Loucy (cell line): ENCODE measurements at regions not wholly inside any gene's neighbourhood (a gene's known extent, or its start where the extent isn't known, plus 50 kb on each side); places are given as distances from the start of the nearest gene placed in this dataset.

Experiments
- H2AFZ ChIP-seq: fragments of 200-600 bp; sonication (generic); 2 replicates; pipeline ENCODE4 v1.6.0; 2016; ENCODE audit warnings: antibody characterized with exemption, mild to moderate bottlenecking, low read length, moderate library complexity
- H3F3A ChIP-seq: fragments of 200-600 bp; 2 replicates; pipeline ENCODE4 v1.6.0; 2016; ENCODE audit warnings: antibody characterized with exemption, low read depth, mild to moderate bottlenecking
- H3K27me3 ChIP-seq: fragments of 200-600 bp; sonication (generic); 2 replicates; pipeline ENCODE4 v1.6.1; 2014; ENCODE audit warnings: low read length, mild to moderate bottlenecking; ENCODE audit not compliant: insufficient read depth, poor library complexity, severe bottlenecking
- H3K36me3 ChIP-seq: fragments of 200-600 bp; sonication (generic); 2 replicates; pipeline ENCODE4 v1.6.1; 2016; ENCODE audit warnings: low read length; ENCODE audit not compliant: insufficient read depth
- H3K4me1 ChIP-seq: fragments of 200-600 bp; sonication (generic); 2 replicates; pipeline ENCODE4 v1.5.1; 2014; ENCODE audit warnings: low read length, mild to moderate bottlenecking; ENCODE audit not compliant: insufficient read depth, poor library complexity, severe bottlenecking
- H3K4me2 ChIP-seq: fragments of 200-600 bp; sonication (generic); 2 replicates; pipeline ENCODE4 v1.6.0; 2014; ENCODE audit warnings: antibody characterized with exemption, low read length, low read depth, mild to moderate bottlenecking; ENCODE audit not compliant: poor library complexity, severe bottlenecking
- H3K4me3 ChIP-seq: fragments of 200-600 bp; sonication (generic); 2 replicates; pipeline ENCODE4 v1.5.1; 2014; ENCODE audit warnings: low read length, mild to moderate bottlenecking, mixed read lengths; ENCODE audit not compliant: poor library complexity, severe bottlenecking
- H3K79me2 ChIP-seq: fragments of 200-600 bp; sonication (generic); 2 replicates; pipeline ENCODE4 v1.6.1; 2014; ENCODE audit warnings: low read length; ENCODE audit not compliant: insufficient read depth
- H3K9ac ChIP-seq: fragments of 200-600 bp; sonication (generic); 2 replicates; pipeline ENCODE4 v1.6.0; 2014; ENCODE audit warnings: mild to moderate bottlenecking, low read depth, low read length, moderate library complexity; ENCODE audit not compliant: poor library complexity, severe bottlenecking
- H3K9me2 ChIP-seq: fragments of 200-600 bp; sonication (generic); replicated peaks from 2 replicates; pipeline ENCODE4 v1.6.1; 2016; ENCODE audit warnings: low read depth, low read length, mixed read lengths
- H3K9me3 ChIP-seq: fragments of 200-600 bp; sonication (generic); 2 replicates; pipeline ENCODE4 v1.6.1; 2014; ENCODE audit warnings: mild to moderate bottlenecking, antibody characterized with exemption, low read length, low read depth; ENCODE audit not compliant: insufficient read depth
- H4K20me1 ChIP-seq: fragments of 200-600 bp; sonication (generic); 2 replicates; pipeline ENCODE4 v1.6.0; 2014; ENCODE audit warnings: antibody characterized with exemption, low read length, mild to moderate bottlenecking; ENCODE audit not compliant: insufficient read depth, poor library complexity, severe bottlenecking
- CTCF ChIP-seq: fragments of 200-600 bp; sonication (generic); conservative IDR thresholded peaks from 2 replicates; pipeline ENCODE4 v1.5.1; 2014; ENCODE audit warnings: mild to moderate bottlenecking, antibody characterized with exemption, low read length
- EZH2phosphoT487 ChIP-seq: fragments of 200-600 bp; IDR thresholded peaks from 2 replicates; pipeline ENCODE4 v1.6.1; 2018; ENCODE audit warnings: antibody characterized with exemption, mild to moderate bottlenecking, moderate library complexity, borderline replicate concordance

- Histone ChIP-seq H3K9me3 (0 out of 2 replicates have a peak, but pooled peaks cover 3% of the 10 kb centered on the region), H3K4me2 (no peak overlapping the region), H2AFZ (no peak overlapping the region), H3F3A (no peaks in the 10 kb centered on the region), H3K4me1 (no peaks in the 10 kb centered on the region), H3K79me2 (no peaks in the 10 kb centered on the region), H3K9me2 (no peaks in the 10 kb centered on the region), H3K27me3 (no peaks in the 10 kb centered on the region), H3K9ac (no peak overlapping the region), H3K4me3 (no peak overlapping the region), H3K36me3 (no peaks in the 10 kb centered on the region), H4K20me1 (no peaks in the 10 kb centered on the region)
- TF ChIP-seq EZH2phosphoT487, result no peak
- TF ChIP-seq CTCF, result no peak
These were observed 1040.7 kb upstream of the ADGRB3 start for GRCh38 chr6:67594366-67594765.

GRCh38 chr6:67593247-67593646 lies 1041.8 kb upstream of the ADGRB3 start:
- Histone ChIP-seq H3K4me2 (no peak overlapping the region), H3K27me3 (no peaks in the 10 kb centered on the region), H3K4me3 (no peak overlapping the region), H3K79me2 (no peaks in the 10 kb centered on the region), H4K20me1 (no peaks in the 10 kb centered on the region), H3K9me2 (no peaks in the 10 kb centered on the region), H2AFZ (no peak overlapping the region), H3K36me3 (no peaks in the 10 kb centered on the region), H3K9ac (no peak overlapping the region), H3K9me3 (0 out of 2 replicates have a peak, but pooled peaks cover 3% of the 10 kb centered on the region), H3K4me1 (no peaks in the 10 kb centered on the region), H3F3A (no peaks in the 10 kb centered on the region)
- no peak for TF ChIP-seq CTCF

GRCh38 chr6:67591910-67592309 lies 1043.2 kb upstream of the ADGRB3 start:
- TF ChIP-seq EZH2phosphoT487 (no peak), CTCF (no peak)
- H3K4me1 ChIP-seq, result no peaks in the 10 kb centered on the region

More at GRCh38 chr6:67591910-67592309, 1043.2 kb upstream of the ADGRB3 start:
- no peak overlapping the region for H3K4me3 ChIP-seq
- H3K36me3 ChIP-seq, result no peaks in the 10 kb centered on the region
- H3K27me3 ChIP-seq, result no peaks in the 10 kb centered on the region
- no peak overlapping the region for H2AFZ ChIP-seq
- H3K9ac ChIP-seq, result no peak overlapping the region
- H3K9me3 ChIP-seq, result 0 out of 2 replicates have a peak, but pooled peaks cover 3% of the 10 kb centered on the region
- H3K4me2 ChIP-seq, result no peak overlapping the region
- no peaks in the 10 kb centered on the region for H3K79me2 ChIP-seq
- no peaks in the 10 kb centered on the region for H4K20me1 ChIP-seq
- no peaks in the 10 kb centered on the region for H3K9me2 ChIP-seq
- H3F3A ChIP-seq, result no peaks in the 10 kb centered on the region
